ENCODE measurements at regions not wholly inside any gene's neighbourhood (a gene's known extent, or its start where the extent isn't known, plus 50 kb on each side); places are given as distances from the start of the nearest gene placed in this dataset.

GRCh38 chr14:38089123-38089522 lies 118.6 kb upstream of the SSTR1 start:
- no peak for ATAC-seq (ENCODE audit: low read depth)
- Mint-ChIP-seq H3K27ac (no peak overlapping the region), H3K36me3 (ENCODE audit: low read depth) (no peaks in the 10 kb centered on the region), H3K9me3 (peaks cover 16% of the 10 kb centered on the region), H3K4me1 (no peaks in the 10 kb centered on the region), H3K27me3 (no peaks in the 10 kb centered on the region), H3K4me3 (no peak overlapping the region)
- ChIA-PET CTCF (no interaction called here), POLR2A (no interaction called here)
- intact Hi-C loops (cut with micrococcal nuclease): no loop called here
- TF ChIP-seq CTCF (IDR thresholded peaks at IDR 0.05): no peak
- no peak for DNase-seq

- no peaks in the 10 kb centered on the region for H3K4me1 Mint-ChIP-seq
- no peaks in the 10 kb centered on the region for H3K36me3 Mint-ChIP-seq (ENCODE audit: low read depth)
- DNase-seq: no peak
- no peak overlapping the region for H3K27ac Mint-ChIP-seq
- peaks cover 23% of the 10 kb centered on the region for H3K9me3 Mint-ChIP-seq
- H3K27me3 Mint-ChIP-seq: no peaks in the 10 kb centered on the region
- intact Hi-C loops (cut with micrococcal nuclease): no loop called here
- no peak overlapping the region for H3K4me3 Mint-ChIP-seq
- CTCF ChIA-PET: no interaction called here
- TF ChIP-seq CTCF (IDR thresholded peaks at IDR 0.05): no peak
- POLR2A ChIA-PET: no interaction called here
- no peak for ATAC-seq (ENCODE audit: low read depth)
These were observed 117.2 kb upstream of the SSTR1 start for GRCh38 chr14:38090506-38090905.

GRCh38 chr14:38098074-38098836 lies 109.4 kb upstream of the SSTR1 start:
- ATAC-seq (ENCODE audit: low read depth) (no peak), DNase-seq (no peak)
- H3K36me3 Mint-ChIP-seq (ENCODE audit: low read depth): no peaks in the 10 kb centered on the region
- H3K4me1 Mint-ChIP-seq: no peaks in the 10 kb centered on the region
- H3K4me3 Mint-ChIP-seq: no peak overlapping the region
- no peaks in the 10 kb centered on the region for H3K27me3 Mint-ChIP-seq
- ChIA-PET CTCF (no interaction called here), POLR2A (no interaction called here)
- H3K27ac Mint-ChIP-seq: no peak overlapping the region
- no peak for TF ChIP-seq CTCF (IDR thresholded peaks at IDR 0.05)
- peaks cover 20% of the 10 kb centered on the region for H3K9me3 Mint-ChIP-seq
- intact Hi-C loops (cut with micrococcal nuclease): no loop called here

- Mint-ChIP-seq H3K36me3 (ENCODE audit: low read depth) (no peaks in the 10 kb centered on the region), H3K4me1 (no peaks in the 10 kb centered on the region), H3K27me3 (no peaks in the 10 kb centered on the region), H3K4me3 (no peak overlapping the region), H3K27ac (no peak overlapping the region), H3K9me3 (peaks cover 2% of the 10 kb centered on the region)
- CTCF ChIA-PET: no interaction called here
- intact Hi-C loops (cut with micrococcal nuclease): no loop called here
- ATAC-seq (ENCODE audit: low read depth) (no peak), DNase-seq (no peak)
- TF ChIP-seq CTCF (IDR thresholded peaks at IDR 0.05): no peak
- POLR2A ChIA-PET: no interaction called here
These were observed 106.0 kb upstream of the SSTR1 start for GRCh38 chr14:38101679-38102078.

GRCh38 chr14:38103542-38104225 lies 104.0 kb upstream of the SSTR1 start:
- POLR2A ChIA-PET: no interaction called here
- intact Hi-C loops (cut with micrococcal nuclease): no loop called here
- Mint-ChIP-seq H3K27ac (no peak overlapping the region), H3K9me3 (peaks cover 6% of the 10 kb centered on the region), H3K4me3 (no peak overlapping the region), H3K4me1 (no peaks in the 10 kb centered on the region), H3K27me3 (no peaks in the 10 kb centered on the region), H3K36me3 (ENCODE audit: low read depth) (no peaks in the 10 kb centered on the region)
- no peak for TF ChIP-seq CTCF (IDR thresholded peaks at IDR 0.05)
- no peak for ATAC-seq (ENCODE audit: low read depth)
- DNase-seq: no peak
- CTCF ChIA-PET: no interaction called here
